ENCODE measurements at regions not wholly inside any gene's neighbourhood (a gene's known extent, or its start where the extent isn't known, plus 50 kb on each side); places are given as distances from the start of the nearest gene placed in this dataset.

DNA sequence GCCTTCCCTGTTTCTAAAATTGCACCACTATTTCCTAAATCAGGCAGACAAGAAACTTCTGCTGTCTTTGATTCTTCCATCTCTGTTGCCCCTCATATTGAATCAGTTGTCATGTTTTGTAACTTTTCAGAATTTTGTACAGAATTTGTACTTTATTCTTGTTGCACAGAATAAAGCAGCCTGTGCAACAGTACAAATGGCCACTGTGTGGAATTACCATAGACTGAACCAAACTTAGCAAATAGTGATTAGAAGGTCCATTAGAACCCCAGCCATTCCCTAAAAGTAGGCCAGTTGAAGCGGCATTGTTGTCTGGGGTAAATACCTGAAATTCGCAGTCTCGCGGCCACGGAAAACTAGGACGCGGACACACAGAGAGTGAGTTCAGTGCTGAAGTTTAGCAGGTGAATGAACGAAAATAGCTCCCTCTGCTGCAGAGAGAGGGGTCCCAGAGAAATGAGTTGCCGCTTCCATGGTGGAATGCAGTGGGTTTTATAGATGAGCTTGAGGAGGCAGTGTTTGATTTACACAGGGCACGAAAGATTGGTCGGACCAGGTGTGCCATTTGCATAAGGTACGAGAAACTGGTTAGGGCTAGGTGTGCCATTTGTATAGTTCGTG lies 71.8 kb downstream of the C4orf33 start:
- Histone ChIP-seq H3K27me3 (ENCODE audit: control insufficient read depth, insufficient read depth, low read length) (no peaks in the 10 kb centered on the region), H3K9me3 (ENCODE audit: control insufficient read depth, insufficient read depth, low read length) (no peaks in the 10 kb centered on the region), H3K4me3 (ENCODE audit: low read depth, low read length) (no peak overlapping the region), H3K36me3 (ENCODE audit: control insufficient read depth, insufficient read depth, low read length) (no peaks in the 10 kb centered on the region), H3K4me1 (ENCODE audit: control insufficient read depth, insufficient read depth, low read length) (no peaks in the 10 kb centered on the region), H3K27ac (ENCODE audit: low read depth, low read length) (no peak overlapping the region)
- 49% methylated on average over 10 of the region's 13 CpGs for WGBS (ENCODE audit: insufficient coverage)
- DNase-seq (ENCODE audit: low read depth in 4 of 6, low spot score in 6 of 6): peak in 2 of 6 donors; percentile 7 to 38

DNA sequence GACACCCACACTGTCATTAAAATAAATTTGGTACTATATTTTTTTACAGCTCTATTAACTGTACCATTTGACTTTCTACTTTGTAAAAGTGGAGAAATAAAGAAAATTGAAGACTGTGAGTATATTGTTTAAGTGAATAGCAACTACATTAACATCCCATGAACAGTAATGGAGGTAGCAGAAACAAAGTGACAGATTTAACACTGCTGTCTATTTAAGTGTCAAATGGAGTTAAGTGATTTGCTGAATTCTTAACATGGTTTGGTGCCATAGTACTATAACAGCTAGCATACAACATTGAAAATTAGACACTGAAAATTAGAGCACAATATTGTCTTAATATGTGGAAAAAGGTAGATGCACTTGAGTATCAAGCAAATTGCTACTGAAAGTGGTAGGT lies 76.2 kb downstream of the C4orf33 start:
- Histone ChIP-seq H3K9me3 (ENCODE audit: control insufficient read depth, insufficient read depth, low read length) (no peaks in the 10 kb centered on the region), H3K4me1 (ENCODE audit: control insufficient read depth, insufficient read depth, low read length) (no peaks in the 10 kb centered on the region), H3K36me3 (ENCODE audit: control insufficient read depth, insufficient read depth, low read length) (no peaks in the 10 kb centered on the region), H3K27me3 (ENCODE audit: control insufficient read depth, insufficient read depth, low read length) (no peaks in the 10 kb centered on the region), H3K27ac (ENCODE audit: low read depth, low read length) (no peak overlapping the region), H3K4me3 (ENCODE audit: low read depth, low read length) (no peak overlapping the region)
- DNase-seq (ENCODE audit: low read depth in 4 of 6, low spot score in 6 of 6): no peak

DNA sequence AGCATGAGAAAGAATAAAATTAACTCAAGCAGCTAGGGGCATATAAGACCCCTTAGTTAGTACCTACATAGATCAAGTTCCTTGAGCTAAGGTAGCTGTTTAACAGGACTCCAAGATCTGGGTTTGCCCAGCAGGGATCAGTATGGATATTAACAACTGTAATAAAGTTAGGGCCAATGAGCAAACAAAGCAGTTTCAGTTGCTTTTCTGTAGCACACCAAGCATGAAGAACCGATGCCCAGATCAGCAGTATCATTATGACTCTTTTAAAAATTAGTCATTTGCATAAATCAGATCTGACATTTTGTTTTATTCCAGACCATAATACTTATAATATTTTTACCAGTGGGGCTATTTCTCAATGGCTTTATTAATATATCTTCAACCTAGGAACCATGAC lies 80.9 kb downstream of the C4orf33 start:
- no peaks in the 10 kb centered on the region for H3K27me3 ChIP-seq (ENCODE audit: control insufficient read depth, insufficient read depth, low read length)
- no peaks in the 10 kb centered on the region for H3K4me1 ChIP-seq (ENCODE audit: control insufficient read depth, insufficient read depth, low read length)
- no peak overlapping the region for H3K4me3 ChIP-seq (ENCODE audit: low read depth, low read length)
- WGBS (ENCODE audit: insufficient coverage): no CpG with 5 or more reads among the region's 1 CpG
- no peaks in the 10 kb centered on the region for H3K9me3 ChIP-seq (ENCODE audit: control insufficient read depth, insufficient read depth, low read length)
- H3K36me3 ChIP-seq (ENCODE audit: control insufficient read depth, insufficient read depth, low read length): no peaks in the 10 kb centered on the region
- H3K27ac ChIP-seq (ENCODE audit: low read depth, low read length): no peak overlapping the region
- no peak for DNase-seq (ENCODE audit: low read depth in 4 of 6, low spot score in 6 of 6)

DNA sequence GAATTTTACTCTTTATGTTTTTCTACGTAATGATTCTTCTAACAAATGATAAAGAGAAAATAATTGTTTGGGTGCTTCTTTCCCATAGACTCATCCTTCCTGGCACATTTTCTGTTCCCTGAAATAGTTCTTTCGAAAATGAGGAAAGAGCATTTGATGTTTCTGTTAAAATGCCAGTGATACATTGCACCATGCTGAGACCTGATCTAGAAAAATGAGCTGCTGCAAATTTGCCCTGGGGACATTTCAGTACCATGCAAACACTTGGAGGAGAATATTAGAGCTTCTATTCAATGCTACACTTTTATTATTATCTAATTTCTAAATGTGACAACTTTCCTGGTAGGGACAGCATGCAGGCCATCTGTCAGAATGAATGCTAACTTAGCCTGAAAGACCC lies 83.3 kb downstream of the C4orf33 start:
- Histone ChIP-seq H3K4me1 (ENCODE audit: control insufficient read depth, insufficient read depth, low read length) (no peaks in the 10 kb centered on the region), H3K4me3 (ENCODE audit: low read depth, low read length) (no peak overlapping the region), H3K27ac (ENCODE audit: low read depth, low read length) (no peak overlapping the region), H3K27me3 (ENCODE audit: control insufficient read depth, insufficient read depth, low read length) (no peaks in the 10 kb centered on the region), H3K9me3 (ENCODE audit: control insufficient read depth, insufficient read depth, low read length) (no peaks in the 10 kb centered on the region), H3K36me3 (ENCODE audit: control insufficient read depth, insufficient read depth, low read length) (no peaks in the 10 kb centered on the region)
- 80% methylated on average over 1 of the region's 2 CpGs for WGBS (ENCODE audit: insufficient coverage)
- no peak for DNase-seq (ENCODE audit: low read depth in 4 of 6, low spot score in 6 of 6)

DNA sequence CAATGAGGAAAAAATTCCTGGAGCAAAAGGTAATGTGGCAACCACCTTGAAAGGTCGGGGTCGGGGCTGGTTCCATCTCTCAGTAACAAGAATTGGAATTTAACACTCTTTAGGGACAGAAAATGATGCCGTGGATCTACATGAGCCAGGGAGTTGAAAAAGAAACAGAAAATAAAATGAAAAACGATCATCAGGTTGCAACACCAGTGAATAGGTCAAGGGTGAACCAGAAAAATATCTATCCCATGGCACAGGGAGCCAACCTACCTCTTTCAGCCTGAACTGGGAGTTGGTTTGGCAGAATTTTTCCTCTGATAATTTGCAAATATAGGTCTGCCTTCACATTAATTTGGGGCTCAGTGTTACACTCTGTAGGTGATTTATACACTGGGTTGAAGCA lies 93.7 kb downstream of the C4orf33 start:
- H3K4me3 ChIP-seq (ENCODE audit: low read depth, low read length): no peak overlapping the region
- no peaks in the 10 kb centered on the region for H3K27me3 ChIP-seq (ENCODE audit: control insufficient read depth, insufficient read depth, low read length)
- H3K4me1 ChIP-seq (ENCODE audit: control insufficient read depth, insufficient read depth, low read length): no peaks in the 10 kb centered on the region
- H3K36me3 ChIP-seq (ENCODE audit: control insufficient read depth, insufficient read depth, low read length): no peaks in the 10 kb centered on the region
- no peak for DNase-seq (ENCODE audit: low read depth in 4 of 6, low spot score in 6 of 6)
- WGBS (ENCODE audit: insufficient coverage): 75% methylated on average over 1 of the region's 4 CpGs
- H3K27ac ChIP-seq (ENCODE audit: low read depth, low read length): no peak overlapping the region
- H3K9me3 ChIP-seq (ENCODE audit: control insufficient read depth, insufficient read depth, low read length): no peaks in the 10 kb centered on the region

DNA sequence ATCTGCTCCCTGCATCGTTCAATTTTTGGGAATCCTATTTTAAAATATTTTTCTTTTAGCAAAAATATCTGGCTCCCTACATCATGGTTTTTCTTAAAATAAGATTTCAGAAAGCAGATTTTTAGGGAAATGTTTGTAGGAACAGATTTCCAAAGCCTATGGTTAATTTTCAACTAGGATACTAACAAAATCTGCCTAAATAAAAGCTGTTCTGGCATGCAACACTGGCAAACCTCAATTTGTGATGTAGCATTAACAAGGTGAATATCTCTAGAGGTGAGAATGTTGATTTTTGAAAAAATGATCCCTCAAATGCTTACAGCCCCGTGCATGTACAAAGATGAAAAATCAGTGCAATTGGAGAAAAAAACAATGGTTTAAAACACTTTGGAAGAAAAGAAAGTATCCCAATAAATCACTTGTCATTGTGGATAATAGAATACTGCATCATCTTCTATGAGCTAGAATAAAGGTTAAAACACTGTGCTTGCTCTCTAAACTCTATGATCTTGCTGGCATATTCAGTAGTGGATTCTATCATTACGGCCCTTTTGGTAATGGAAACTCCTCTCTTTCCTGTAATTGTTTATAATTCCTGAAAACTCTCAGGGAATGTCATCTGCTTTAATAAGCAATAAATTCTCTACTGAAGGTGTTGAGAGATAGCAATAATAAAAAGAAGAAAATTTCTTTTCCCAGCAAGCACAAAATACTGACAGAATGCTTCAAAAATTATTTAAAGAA lies 97.6 kb downstream of the C4orf33 start:
- no peak overlapping the region for H3K27ac ChIP-seq (ENCODE audit: low read depth, low read length)
- no peaks in the 10 kb centered on the region for H3K4me1 ChIP-seq (ENCODE audit: control insufficient read depth, insufficient read depth, low read length)
- no CpG with 5 or more reads among the region's 3 CpGs for WGBS (ENCODE audit: insufficient coverage)
- H3K27me3 ChIP-seq (ENCODE audit: control insufficient read depth, insufficient read depth, low read length): no peaks in the 10 kb centered on the region
- H3K9me3 ChIP-seq (ENCODE audit: control insufficient read depth, insufficient read depth, low read length): no peaks in the 10 kb centered on the region
- no peaks in the 10 kb centered on the region for H3K36me3 ChIP-seq (ENCODE audit: control insufficient read depth, insufficient read depth, low read length)
- no peak for DNase-seq (ENCODE audit: low read depth in 4 of 6, low spot score in 6 of 6)
- H3K4me3 ChIP-seq (ENCODE audit: low read depth, low read length): no peak overlapping the region

DNA sequence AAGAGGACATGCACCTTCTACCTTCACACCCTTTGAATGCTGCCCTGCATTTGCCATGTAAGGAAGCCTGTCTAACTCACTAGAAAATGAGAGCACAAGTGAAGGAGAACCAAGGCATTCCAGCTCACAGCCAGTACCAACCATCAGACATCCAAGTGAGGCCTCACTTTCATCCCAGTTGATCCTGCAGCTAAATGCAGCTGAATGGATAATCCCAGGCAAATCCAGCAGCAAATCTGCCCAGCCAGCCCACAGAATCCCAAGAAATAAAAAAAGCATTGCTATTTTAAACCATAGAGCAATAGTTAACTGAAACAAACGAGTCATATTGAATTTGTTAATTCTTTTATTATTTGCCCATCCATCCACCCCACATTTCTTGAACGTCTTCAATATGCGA lies 112.5 kb downstream of the C4orf33 start:
- Histone ChIP-seq H3K36me3 (ENCODE audit: control insufficient read depth, insufficient read depth, low read length) (no peaks in the 10 kb centered on the region), H3K4me3 (ENCODE audit: low read depth, low read length) (no peak overlapping the region), H3K9me3 (ENCODE audit: control insufficient read depth, insufficient read depth, low read length) (no peaks in the 10 kb centered on the region), H3K27ac (ENCODE audit: low read depth, low read length) (no peak overlapping the region), H3K4me1 (ENCODE audit: control insufficient read depth, insufficient read depth, low read length) (no peaks in the 10 kb centered on the region), H3K27me3 (ENCODE audit: control insufficient read depth, insufficient read depth, low read length) (no peaks in the 10 kb centered on the region)
- WGBS (ENCODE audit: insufficient coverage): no CpG with 5 or more reads among the region's 3 CpGs
- no peak for DNase-seq (ENCODE audit: low read depth in 4 of 6, low spot score in 6 of 6)

DNA sequence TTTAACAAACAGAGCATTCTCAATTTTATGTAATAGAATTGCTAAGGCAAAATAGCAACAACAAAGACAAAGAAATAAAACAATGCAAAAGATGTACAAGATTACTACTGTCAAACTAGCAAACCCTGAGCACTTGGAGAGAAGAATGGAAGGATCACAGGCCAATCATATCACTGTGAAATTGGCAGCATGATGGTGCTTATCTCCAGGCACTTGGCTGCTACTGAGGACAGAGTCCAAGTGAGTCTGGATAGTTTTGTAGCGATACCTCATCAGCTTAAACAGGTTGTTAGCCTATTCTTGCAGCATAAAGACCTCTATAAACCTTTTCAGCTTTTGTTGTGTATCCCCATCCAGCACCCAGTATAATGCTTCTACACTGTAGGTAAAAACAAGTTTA lies 117.7 kb downstream of the C4orf33 start:
- no peak overlapping the region for H3K27ac ChIP-seq (ENCODE audit: low read depth, low read length)
- no peaks in the 10 kb centered on the region for H3K9me3 ChIP-seq (ENCODE audit: control insufficient read depth, insufficient read depth, low read length)
- H3K4me3 ChIP-seq (ENCODE audit: low read depth, low read length): no peak overlapping the region
- no peak for DNase-seq (ENCODE audit: low read depth in 4 of 6, low spot score in 6 of 6)
- no peaks in the 10 kb centered on the region for H3K36me3 ChIP-seq (ENCODE audit: control insufficient read depth, insufficient read depth, low read length)
- WGBS (ENCODE audit: insufficient coverage): no CpG with 5 or more reads among the region's 1 CpG
- H3K27me3 ChIP-seq (ENCODE audit: control insufficient read depth, insufficient read depth, low read length): no peaks in the 10 kb centered on the region
- no peaks in the 10 kb centered on the region for H3K4me1 ChIP-seq (ENCODE audit: control insufficient read depth, insufficient read depth, low read length)

DNA sequence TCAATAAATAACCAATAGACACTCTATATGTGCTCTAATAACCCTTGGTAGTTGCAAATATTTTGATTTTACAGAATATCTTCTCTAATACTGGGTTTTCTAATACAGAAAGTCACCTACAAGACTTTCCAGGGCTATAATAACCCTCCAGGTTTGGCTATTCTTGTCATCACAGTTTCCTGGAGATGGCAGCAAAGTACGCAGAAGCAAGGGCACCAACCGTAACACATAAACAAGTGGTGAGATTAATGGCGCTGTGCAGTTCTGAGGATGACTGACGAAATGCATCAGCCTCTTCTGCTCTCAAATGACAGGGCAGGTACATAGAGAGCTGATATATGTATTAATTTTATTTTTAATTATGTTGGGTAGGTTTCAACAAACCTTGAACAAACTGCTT lies 122.4 kb downstream of the C4orf33 start:
- Histone ChIP-seq H3K36me3 (ENCODE audit: control insufficient read depth, insufficient read depth, low read length) (no peaks in the 10 kb centered on the region), H3K4me3 (ENCODE audit: low read depth, low read length) (no peak overlapping the region), H3K4me1 (ENCODE audit: control insufficient read depth, insufficient read depth, low read length) (no peaks in the 10 kb centered on the region), H3K27ac (ENCODE audit: low read depth, low read length) (no peak overlapping the region), H3K27me3 (ENCODE audit: control insufficient read depth, insufficient read depth, low read length) (no peaks in the 10 kb centered on the region), H3K9me3 (ENCODE audit: control insufficient read depth, insufficient read depth, low read length) (no peaks in the 10 kb centered on the region)
- WGBS (ENCODE audit: insufficient coverage): no CpG with 5 or more reads among the region's 4 CpGs
- peak in 4 of 6 donors; percentile 22 to 90 (median 44) for DNase-seq (ENCODE audit: low read depth in 4 of 6, low spot score in 6 of 6)

DNA sequence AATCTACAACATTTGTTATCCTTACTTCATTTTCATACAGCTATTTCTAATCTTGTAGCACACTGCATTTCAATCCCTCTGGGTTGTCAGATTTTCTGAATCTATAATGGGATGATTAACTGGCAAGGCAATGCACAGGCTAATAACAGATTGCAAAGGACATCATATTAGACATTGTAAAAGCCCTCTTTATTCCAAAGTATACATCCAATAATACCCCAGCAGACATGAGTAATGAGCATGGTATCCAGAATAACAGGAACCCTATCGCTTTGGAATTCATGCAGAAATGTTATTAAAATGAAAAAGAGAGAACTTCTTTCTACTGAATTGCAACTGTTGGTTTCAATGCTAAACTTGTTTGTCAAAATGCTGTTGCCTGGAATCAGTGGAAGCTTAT lies 122.9 kb downstream of the C4orf33 start:
- H3K27ac ChIP-seq (ENCODE audit: low read depth, low read length): no peak overlapping the region
- no peaks in the 10 kb centered on the region for H3K4me1 ChIP-seq (ENCODE audit: control insufficient read depth, insufficient read depth, low read length)
- no peak overlapping the region for H3K4me3 ChIP-seq (ENCODE audit: low read depth, low read length)
- WGBS (ENCODE audit: insufficient coverage): no CpG with 5 or more reads among the region's 1 CpG
- H3K9me3 ChIP-seq (ENCODE audit: control insufficient read depth, insufficient read depth, low read length): no peaks in the 10 kb centered on the region
- no peaks in the 10 kb centered on the region for H3K36me3 ChIP-seq (ENCODE audit: control insufficient read depth, insufficient read depth, low read length)
- no peaks in the 10 kb centered on the region for H3K27me3 ChIP-seq (ENCODE audit: control insufficient read depth, insufficient read depth, low read length)
- DNase-seq (ENCODE audit: low read depth in 4 of 6, low spot score in 6 of 6): peak in 2 of 6 donors; percentile 15 to 38

Data from spinal cord (tissue), 9 donors.